ENCODE measurements at regions not wholly inside any gene's neighbourhood (a gene's known extent, or its start where the extent isn't known, plus 50 kb on each side); places are given as distances from the start of the nearest gene placed in this dataset.

- no peak for ATAC-seq
- peaks cover 9% of the 10 kb centered on the region for H3K9me3 Mint-ChIP-seq
- peaks cover 6% of the 10 kb centered on the region for H3K36me3 Mint-ChIP-seq
- 0 out of 2 replicates have a peak, but pooled peaks cover 3% of the 10 kb centered on the region for H3K4me1 Mint-ChIP-seq
- no peak overlapping the region for H3K4me3 Mint-ChIP-seq
- TF ChIP-seq ZBTB21 (CRISPR knock-in tag; IDR thresholded peaks at IDR 0.05; ENCODE audit: borderline replicate concordance), result no peak
- TF ChIP-seq NR3C1 (CRISPR knock-in tag; conservative IDR thresholded peaks at IDR 0.05; ENCODE audit: low read depth), result no peak
- no peak for TF ChIP-seq GTF2I (CRISPR knock-in tag; conservative IDR thresholded peaks at IDR 0.05)
- no peak for TF ChIP-seq ZNF219 (CRISPR knock-in tag; IDR thresholded peaks at IDR 0.05; ENCODE audit: borderline replicate concordance)
- TF ChIP-seq IRF2 (CRISPR knock-in tag; IDR thresholded peaks at IDR 0.05; ENCODE audit: borderline replicate concordance, low read depth), result no peak
- TF ChIP-seq FOXP1 (CRISPR knock-in tag; IDR thresholded peaks at IDR 0.05; ENCODE audit: borderline replicate concordance), result no peak
- TF ChIP-seq ATF6 (CRISPR knock-in tag; IDR thresholded peaks at IDR 0.05), result no peak
- no peak for TF ChIP-seq CREM (CRISPR knock-in tag; IDR thresholded peaks at IDR 0.05)
- no peak for TF ChIP-seq ZNF416 (CRISPR knock-in tag; IDR thresholded peaks at IDR 0.05)
- no peak for TF ChIP-seq RORB (CRISPR knock-in tag; IDR thresholded peaks at IDR 0.05)
- no peak for TF ChIP-seq TEAD1 (CRISPR knock-in tag; IDR thresholded peaks at IDR 0.05)
- CTCF ChIA-PET, result interaction anchor here (0.5 to 1.0 kb wide), 2 partner anchors 241 to 444 kb away, joined by 3 read pairs; no protein-coding TSS in a partner anchor
- H3K27ac Mint-ChIP-seq, result no peak overlapping the region
- POLR2A ChIA-PET, result no interaction called here
- peaks cover 12% of the 10 kb centered on the region; the same call in 1 of the 2 replicates for H3K27me3 Mint-ChIP-seq (ENCODE audit: low read depth)
- DNase-seq (ENCODE audit: low spot score), result no peak
Measured at GRCh38 chr1:14194511-14194910, 404.0 kb upstream of the KAZN start.

- H3K27me3 Mint-ChIP-seq (ENCODE audit: low read depth), result peaks cover 8% of the 10 kb centered on the region; the same call in 1 of the 2 replicates
- CTCF ChIA-PET, result no interaction called here
Measured at GRCh38 chr1:14205066-14205465, 393.4 kb upstream of the KAZN start.

GRCh38 chr1:14215151-14215550 lies 383.3 kb upstream of the KAZN start:
- Mint-ChIP-seq H3K9me3 (peaks cover 42% of the 10 kb centered on the region), H3K36me3 (peaks cover 17% of the 10 kb centered on the region), H3K4me1 (no peaks in the 10 kb centered on the region), H3K4me3 (no peak overlapping the region), H3K27me3 (ENCODE audit: low read depth) (peaks cover 6% of the 10 kb centered on the region; the same call in 1 of the 2 replicates), H3K27ac (no peak overlapping the region)
- TF ChIP-seq ATF2 (CRISPR knock-in tag; IDR thresholded peaks at IDR 0.05; ENCODE audit: borderline replicate concordance, low read depth), result no peak
- DNase-seq (ENCODE audit: low spot score), result no peak
- no peak for ATAC-seq
- CTCF ChIA-PET, result no interaction called here
- POLR2A ChIA-PET, result interaction anchor here (0.7 kb wide), 1 partner anchor 152 kb away, joined by 3 read pairs; no protein-coding TSS in a partner anchor

More at GRCh38 chr1:14205066-14205465, 393.4 kb upstream of the KAZN start:
- ATAC-seq (no peak), DNase-seq (ENCODE audit: low spot score) (no peak)
- no peak for TF ChIP-seq FOXJ3 (CRISPR knock-in tag; IDR thresholded peaks at IDR 0.05; ENCODE audit: borderline replicate concordance)
- TF ChIP-seq ZNF263 (CRISPR knock-in tag; IDR thresholded peaks at IDR 0.05; ENCODE audit: low read depth), result no peak
- TF ChIP-seq ATF6 (CRISPR knock-in tag; IDR thresholded peaks at IDR 0.05), result no peak
- no peak for TF ChIP-seq SOX15 (CRISPR knock-in tag; IDR thresholded peaks at IDR 0.05)
- no peak for TF ChIP-seq TEAD1 (CRISPR knock-in tag; IDR thresholded peaks at IDR 0.05)
- Mint-ChIP-seq H3K4me3 (no peak overlapping the region), H3K36me3 (peaks cover 4% of the 10 kb centered on the region), H3K27ac (no peak overlapping the region), H3K9me3 (peaks cover 11% of the 10 kb centered on the region), H3K4me1 (no peaks in the 10 kb centered on the region)
- POLR2A ChIA-PET, result no interaction called here
